HG03460 (cell line): ENCODE measurements at regions not wholly inside any gene's neighbourhood (a gene's known extent, or its start where the extent isn't known, plus 50 kb on each side); places are given as distances from the start of the nearest gene placed in this dataset.

Source experiments
- ATAC-seq: cut with Tn5 transposase; IDR thresholded peaks from one replicate; pipeline ENCODE4 v1.9.1; 2021; ENCODE audit not compliant: unreplicated experiment

GRCh38 chr9:16128003-16128402 is 575.2 kb downstream of the CCDC171 start:
- ATAC-seq = no peak

GRCh38 chr9:16131264-16131663 is 578.4 kb downstream of the CCDC171 start:
- no peak for ATAC-seq

GRCh38 chr9:16132513-16132912 is 579.7 kb downstream of the CCDC171 start:
- no peak for ATAC-seq

GRCh38 chr9:16133032-16133431 is 580.2 kb downstream of the CCDC171 start:
- ATAC-seq = no peak

GRCh38 chr9:16133556-16134227 is 580.8 kb downstream of the CCDC171 start:
- ATAC-seq = peak; percentile 77

- ATAC-seq = no peak
Measured at GRCh38 chr9:16134351-16134750, 581.5 kb downstream of the CCDC171 start.

- no peak for ATAC-seq
Measured at GRCh38 chr9:16135968-16136367, 583.1 kb downstream of the CCDC171 start.

- ATAC-seq = no peak
Measured at GRCh38 chr9:16136451-16136850, 583.6 kb downstream of the CCDC171 start.

- ATAC-seq = no peak
Measured at GRCh38 chr9:16136961-16137360, 584.1 kb downstream of the CCDC171 start.

- no peak for ATAC-seq
Measured at GRCh38 chr9:16138561-16139491, 586.0 kb downstream of the CCDC171 start.

GRCh38 chr9:16139774-16140173 is 586.9 kb downstream of the CCDC171 start:
- no peak for ATAC-seq

GRCh38 chr9:16143310-16143709 is 590.5 kb downstream of the CCDC171 start:
- no peak for ATAC-seq

- ATAC-seq = no peak
Measured at GRCh38 chr9:16143947-16144890, 591.4 kb downstream of the CCDC171 start.

GRCh38 chr9:16145196-16145950 is 592.5 kb downstream of the CCDC171 start:
- ATAC-seq = no peak

- ATAC-seq = no peak
Measured at GRCh38 chr9:16147726-16148125, 594.9 kb downstream of the CCDC171 start.

- ATAC-seq = no peak
Measured at GRCh38 chr9:16150501-16150900, 597.7 kb downstream of the CCDC171 start.

- no peak for ATAC-seq
Measured at GRCh38 chr9:16150938-16151650, 598.3 kb downstream of the CCDC171 start.

GRCh38 chr9:16152276-16153101 is 599.6 kb downstream of the CCDC171 start:
- ATAC-seq = no peak

GRCh38 chr9:16153221-16153620 is 600.4 kb downstream of the CCDC171 start:
- no peak for ATAC-seq
